Occipital lobe (tissue), 1 donor: ENCODE measurements at regions not wholly inside any gene's neighbourhood (a gene's known extent, or its start where the extent isn't known, plus 50 kb on each side); places are given as distances from the start of the nearest gene placed in this dataset.

ENCODE experiments used
- DNase-seq: peaks from one replicate; lab custom pipeline; 2025; lab: John Stamatoyannopoulos, UW

- DNase-seq = no peak
These were observed 609.0 kb upstream of the DPP6 start for GRCh38 chr7:153443032-153443701.

GRCh38 chr7:153444641-153445040 is 607.6 kb upstream of the DPP6 start:
- no peak for DNase-seq

GRCh38 chr7:153445641-153446040 is 606.6 kb upstream of the DPP6 start:
- DNase-seq = no peak

- DNase-seq = no peak
These were observed 605.7 kb upstream of the DPP6 start for GRCh38 chr7:153446490-153446889.

- no peak for DNase-seq
These were observed 605.2 kb upstream of the DPP6 start for GRCh38 chr7:153447011-153447410.

- no peak for DNase-seq
These were observed 599.5 kb upstream of the DPP6 start for GRCh38 chr7:153452661-153453060.

DNA sequence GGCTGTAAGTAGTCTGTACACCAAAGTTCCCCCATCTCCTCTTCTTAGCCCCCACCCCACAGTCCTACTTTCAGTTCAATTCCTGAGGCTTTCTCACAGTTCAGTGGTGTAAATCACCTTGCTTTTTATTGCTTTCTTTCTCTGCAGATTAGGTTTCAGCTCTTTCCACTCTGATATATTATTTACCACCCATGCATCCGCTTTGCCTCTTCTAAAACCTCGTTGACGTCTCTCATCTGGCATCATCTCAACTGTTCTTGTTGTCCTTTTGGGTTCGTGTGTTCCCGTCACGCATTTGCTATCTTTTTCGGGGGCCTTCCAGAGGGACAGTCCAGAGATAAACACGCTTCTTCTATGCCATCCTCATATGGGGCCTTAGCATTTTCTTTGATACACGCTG is 597.9 kb upstream of the DPP6 start:
- no peak for DNase-seq

DNA sequence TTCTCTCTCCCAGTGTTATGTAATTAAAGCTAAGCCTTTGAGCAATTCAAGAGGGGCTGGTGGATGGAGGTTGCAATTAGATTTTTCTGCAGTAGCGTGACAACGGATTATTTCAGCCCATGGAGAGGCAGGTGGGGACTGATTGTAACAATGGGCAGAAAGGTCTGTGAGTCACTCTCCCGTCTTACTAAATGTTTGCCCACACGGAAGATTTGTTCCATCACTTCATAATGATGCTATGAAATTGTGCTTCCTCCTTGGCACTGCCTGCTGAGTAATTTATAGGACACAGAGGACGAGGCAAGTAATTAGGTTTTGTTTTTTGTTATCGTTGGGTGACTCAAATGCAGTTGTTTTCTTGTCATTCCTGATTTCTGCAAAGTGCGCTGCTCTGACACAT is 594.5 kb upstream of the DPP6 start:
- no peak for DNase-seq

DNA sequence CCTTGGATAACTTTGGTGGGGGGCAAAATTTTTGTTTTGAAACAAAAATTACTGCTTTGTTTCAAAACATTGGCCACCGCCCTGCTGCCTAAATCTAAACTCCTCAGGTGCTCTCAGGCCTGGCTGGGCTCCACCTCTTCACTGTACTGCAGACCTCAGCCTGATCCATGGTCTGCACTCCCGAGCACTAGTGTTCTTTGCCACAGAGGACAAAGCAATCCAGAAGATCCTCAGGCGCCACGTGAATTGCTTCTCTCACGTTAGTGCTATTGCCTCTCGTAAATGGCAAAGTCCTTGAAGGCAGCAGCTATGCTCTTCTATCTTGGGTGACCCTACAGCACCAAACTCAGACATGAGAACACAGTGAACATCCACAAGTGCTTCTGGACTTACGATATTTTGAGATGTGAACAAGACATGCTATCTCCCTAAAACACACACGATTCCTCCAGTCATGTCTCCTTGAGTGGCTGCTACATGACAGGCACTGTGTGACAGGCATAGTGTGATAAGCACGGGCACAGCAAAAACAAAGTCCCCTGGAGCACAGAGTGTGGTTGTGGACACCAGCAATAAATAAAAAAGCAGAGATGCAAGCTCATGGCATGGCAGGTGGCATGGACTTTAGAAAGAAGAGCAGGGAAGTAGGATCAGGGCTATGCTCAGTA is 582.1 kb upstream of the DPP6 start:
- DNase-seq = no peak

DNA sequence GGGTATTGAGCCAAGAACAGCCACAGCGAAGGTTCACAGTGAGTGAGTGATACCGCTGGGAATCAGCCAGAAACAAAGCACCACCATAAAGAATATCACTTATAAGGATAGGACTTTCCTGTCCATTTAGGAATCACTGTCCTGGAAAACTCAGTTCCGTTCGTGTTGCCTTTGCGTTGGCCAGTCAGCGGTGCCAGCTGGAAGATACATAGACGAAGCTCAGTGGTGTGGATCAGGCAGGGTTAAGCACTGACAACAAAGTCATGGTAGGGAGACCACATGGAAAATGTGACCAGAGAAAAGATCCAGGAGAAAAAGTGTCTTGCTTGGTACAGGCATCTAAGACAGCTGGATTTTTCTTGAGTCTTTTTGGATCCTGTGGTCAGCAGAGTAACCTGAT is 579.7 kb upstream of the DPP6 start:
- no peak for DNase-seq

DNA sequence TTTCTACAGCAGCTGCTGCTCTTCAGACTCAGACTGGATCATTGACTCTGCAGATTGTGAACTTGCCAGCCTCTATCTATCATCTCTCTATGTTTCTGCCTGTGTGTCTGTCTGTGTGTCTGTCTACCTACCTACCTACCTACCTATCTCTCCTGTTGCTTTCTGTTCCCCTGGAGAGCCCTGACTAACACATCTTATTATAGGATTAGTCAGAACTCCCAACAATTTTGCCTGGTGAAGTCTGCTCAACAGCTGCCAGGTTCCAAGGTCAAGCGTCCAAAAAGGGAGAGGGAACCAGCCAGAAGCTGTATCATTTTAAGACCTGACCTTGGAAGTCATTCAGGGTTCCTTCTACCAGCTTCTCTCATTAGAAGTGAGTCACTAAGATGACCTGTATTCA is 579.0 kb upstream of the DPP6 start:
- no peak for DNase-seq

GRCh38 chr7:153475239-153475638 is 577.0 kb upstream of the DPP6 start:
- DNase-seq = no peak

DNA sequence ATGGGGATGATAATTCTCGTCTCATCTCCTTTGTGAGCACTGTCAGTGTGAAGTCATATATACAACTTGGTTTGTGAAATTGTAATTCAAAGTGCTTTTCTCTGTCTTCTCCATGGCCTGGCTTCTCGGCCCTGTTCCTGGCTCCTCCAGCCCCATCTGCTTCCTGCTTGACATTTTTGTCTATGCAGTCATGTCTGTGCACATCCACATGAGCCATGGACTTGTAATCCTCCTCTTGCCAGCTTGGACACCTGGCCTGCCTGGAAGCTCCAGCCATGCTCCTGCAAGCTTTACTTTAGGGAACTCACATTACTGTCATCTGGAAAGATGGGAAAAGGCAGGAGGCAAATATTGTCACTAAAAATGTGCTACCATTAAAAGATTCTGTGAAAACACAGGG is 576.0 kb upstream of the DPP6 start:
- DNase-seq = no peak

DNA sequence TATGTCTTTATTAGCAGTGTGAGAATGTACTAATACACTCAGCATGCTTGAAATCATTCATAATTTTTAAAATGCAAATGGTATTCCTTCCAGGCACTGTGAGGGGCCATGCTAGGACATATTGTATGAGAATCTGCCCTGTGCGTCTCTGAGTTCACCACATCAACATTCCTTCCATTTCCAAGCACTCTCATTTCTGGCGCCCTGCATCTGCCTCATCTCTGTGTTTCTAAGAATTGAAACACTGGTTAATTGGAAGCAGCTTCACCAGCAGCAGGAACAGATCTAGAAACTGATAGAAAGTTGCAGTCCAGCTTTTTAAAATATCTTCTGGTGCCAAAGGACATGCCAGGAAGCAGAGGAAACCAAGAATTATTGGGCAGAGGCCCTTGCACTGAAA is 555.9 kb upstream of the DPP6 start:
- no peak for DNase-seq

DNA sequence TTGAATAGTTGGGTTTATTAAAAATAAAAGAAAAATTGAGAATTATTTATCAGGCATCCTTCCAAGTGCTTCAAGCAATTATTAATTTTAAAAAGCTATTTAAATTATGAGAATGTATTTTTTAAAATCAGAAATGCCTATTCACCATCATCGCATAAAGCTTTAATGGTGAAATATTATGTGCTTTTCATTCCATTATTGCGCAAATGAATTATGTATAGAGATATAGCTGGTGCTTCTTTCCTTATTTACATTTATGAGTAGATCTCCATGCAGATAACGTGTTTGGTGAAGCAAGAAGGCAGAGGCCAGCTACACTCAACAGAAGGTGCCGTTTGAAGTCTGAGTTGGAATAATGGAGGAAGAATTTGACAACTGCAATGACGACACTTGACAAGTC is 549.1 kb upstream of the DPP6 start:
- DNase-seq = no peak

GRCh38 chr7:153504288-153505075 is 547.7 kb upstream of the DPP6 start:
- no peak for DNase-seq

DNA sequence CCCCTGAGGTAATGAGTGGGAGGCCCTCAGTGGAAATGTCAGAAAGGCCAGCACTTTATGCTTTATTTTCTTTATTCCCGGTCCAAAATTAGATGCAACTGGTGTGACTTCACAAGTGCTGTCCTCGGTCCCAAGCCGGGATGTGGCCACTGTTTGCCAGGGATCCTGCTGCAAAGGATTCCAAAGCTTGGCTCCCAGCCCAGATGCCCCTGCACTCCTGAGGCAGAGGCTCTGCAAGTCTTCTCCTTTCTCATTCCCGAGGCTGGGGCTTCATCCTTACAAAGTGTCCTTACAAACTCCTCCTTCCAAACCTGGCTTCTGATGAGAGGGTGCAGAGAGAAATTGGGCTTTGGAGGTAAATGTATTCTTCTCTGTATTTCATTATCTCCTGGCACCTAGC is 544.3 kb upstream of the DPP6 start:
- DNase-seq = no peak

- no peak for DNase-seq
These were observed 542.4 kb upstream of the DPP6 start for GRCh38 chr7:153509768-153510167.

GRCh38 chr7:153510674-153511073 is 541.5 kb upstream of the DPP6 start:
- DNase-seq = no peak

GRCh38 chr7:153514032-153514431 is 538.2 kb upstream of the DPP6 start:
- no peak for DNase-seq

- no peak for DNase-seq
These were observed 536.8 kb upstream of the DPP6 start for GRCh38 chr7:153515359-153515758.

DNA sequence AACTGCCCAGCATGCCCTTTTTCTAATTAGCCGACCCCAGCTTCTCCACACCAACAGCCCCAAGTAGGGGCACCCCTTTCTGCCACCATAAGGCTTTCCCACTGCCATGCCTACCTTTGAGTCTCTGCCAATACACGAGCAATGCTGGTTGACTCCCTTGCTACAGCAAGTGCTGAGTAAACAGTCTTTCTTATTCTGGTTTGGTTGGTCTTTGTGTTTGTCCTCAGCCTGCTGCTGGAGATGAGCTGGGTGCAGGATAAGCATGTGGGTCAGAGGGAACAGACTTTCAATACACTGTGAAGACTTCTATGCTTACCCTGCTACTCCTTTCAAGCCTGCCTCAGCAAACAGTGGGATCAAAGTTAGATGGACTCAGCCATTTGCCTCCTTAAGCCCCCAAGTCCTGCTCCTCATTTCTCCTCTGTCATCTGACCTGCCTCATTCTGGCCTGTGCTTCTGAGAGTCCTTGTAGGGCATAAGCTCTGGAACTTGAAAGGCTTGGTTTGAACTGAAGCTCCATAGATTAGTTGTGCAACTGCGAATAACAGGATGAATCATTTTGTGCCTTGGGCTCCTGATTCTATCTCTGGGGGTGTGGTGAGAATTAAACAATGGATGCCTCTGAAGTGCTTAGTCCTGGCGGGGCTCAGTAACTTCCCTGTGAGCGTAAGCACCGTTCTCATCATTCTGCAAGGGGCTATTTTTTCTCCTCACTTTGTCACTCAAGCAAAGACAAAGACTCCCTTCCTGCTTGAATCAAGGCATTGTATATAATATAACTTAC is 533.8 kb upstream of the DPP6 start:
- DNase-seq = no peak
